OCI-LY3 (cell line): ENCODE measurements at regions not wholly inside any gene's neighbourhood (a gene's known extent, or its start where the extent isn't known, plus 50 kb on each side); places are given as distances from the start of the nearest gene placed in this dataset.
"Not testable (repeated sequence)": the region's sequence is repeated elsewhere in the genome, so short reads cannot be mapped to it uniquely, and the experiment has no call there.

ENCODE experiments used
- H2AFZ ChIP-seq: fragments of 200-600, 300-600 bp; shearing (Covaris generic); 2 replicates; pipeline ENCODE4 v1.6.0; 2014; ENCODE audit warnings: antibody characterized with exemption, low read depth, low read length
- H3K27ac ChIP-seq: fragments of 200-600, 300-600 bp; sonication (generic); 2 replicates; pipeline ENCODE4 v1.5.1; 2014; ENCODE audit warnings: mild to moderate bottlenecking, low read length, moderate library complexity, mixed read lengths
- H3K27me3 ChIP-seq: fragments of 200-600, 300-600 bp; sonication (generic); 2 replicates; pipeline ENCODE4 v1.6.1; 2014; ENCODE audit warnings: low read depth, low read length, mixed read lengths
- H3K36me3 ChIP-seq: fragments of 200-600, 300-600 bp; sonication (generic); replicated peaks from 2 replicates; pipeline ENCODE3; 2014; ENCODE audit warnings: low read depth, low read length, mixed read lengths
- H3K4me1 ChIP-seq: fragments of 300-600, 200-600 bp; sonication (generic); 2 replicates; pipeline ENCODE4 v1.6.1; 2014; ENCODE audit warnings: low read length, mixed read lengths
- H3K4me2 ChIP-seq: fragments of 200-600, 300-600 bp; sonication (generic); 2 replicates; pipeline ENCODE4 v1.6.1; 2014; ENCODE audit warnings: low read length, mixed read lengths
- H3K4me3 ChIP-seq: fragments of 300-600, 200-600 bp; sonication (generic); 2 replicates; pipeline ENCODE4 v1.5.1; 2014; ENCODE audit warnings: antibody characterized with exemption, mild to moderate bottlenecking, low read length, moderate library complexity
- H3K79me2 ChIP-seq: fragments of 300-600, 200-600 bp; shearing (Covaris generic); 2 replicates; pipeline ENCODE4 v1.6.1; 2014; ENCODE audit warnings: mild to moderate bottlenecking, low read length, mixed read lengths
- H3K9ac ChIP-seq: fragments of 300-600, 200-600 bp; shearing (Covaris generic); 2 replicates; pipeline ENCODE4 v1.6.0; 2014; ENCODE audit warnings: mild to moderate bottlenecking, low read length, moderate library complexity
- H3K9me3 ChIP-seq: fragments of 200-600, 300-600 bp; shearing (Covaris generic); 2 replicates; pipeline ENCODE4 v1.6.1; 2014; ENCODE audit warnings: low read length, mixed read lengths; ENCODE audit not compliant: insufficient read depth
- H4K20me1 ChIP-seq: fragments of 200-600, 300-600 bp; sonication (generic); 2 replicates; pipeline ENCODE4 v1.6.1; 2016; ENCODE audit warnings: low read length, mixed read lengths; ENCODE audit not compliant: insufficient read depth
- EZH2phosphoT487 ChIP-seq: fragments of 200-600 bp; shearing (Covaris generic); IDR thresholded peaks from 2 replicates; pipeline ENCODE4 v1.6.1; 2018; ENCODE audit warnings: antibody characterized with exemption, mixed run types, low read depth
- TF ChIP-seq, protein P1 (sequence below): fragments of 200-600, 300-600 bp; sonication (generic); IDR thresholded peaks from 2 replicates; pipeline ENCODE4 v1.5.1; 2014; ENCODE audit warnings: antibody characterized with exemption, low read length, low read depth

GRCh38 chr3:20442846-20443245, 256.8 kb upstream of the SGO1 start:
- no peaks in the 10 kb centered on the region for H3K4me1 ChIP-seq
- H3K9me3 ChIP-seq: no peaks in the 10 kb centered on the region
- H3K27me3 ChIP-seq: no peaks in the 10 kb centered on the region
- H3K36me3 ChIP-seq: no peaks in the 10 kb centered on the region
- H3K4me3 ChIP-seq: no peak overlapping the region
- no peak overlapping the region for H3K4me2 ChIP-seq
- H2AFZ ChIP-seq: no peak overlapping the region
- H3K9ac ChIP-seq: no peak overlapping the region
- TF ChIP-seq, protein P1, sequence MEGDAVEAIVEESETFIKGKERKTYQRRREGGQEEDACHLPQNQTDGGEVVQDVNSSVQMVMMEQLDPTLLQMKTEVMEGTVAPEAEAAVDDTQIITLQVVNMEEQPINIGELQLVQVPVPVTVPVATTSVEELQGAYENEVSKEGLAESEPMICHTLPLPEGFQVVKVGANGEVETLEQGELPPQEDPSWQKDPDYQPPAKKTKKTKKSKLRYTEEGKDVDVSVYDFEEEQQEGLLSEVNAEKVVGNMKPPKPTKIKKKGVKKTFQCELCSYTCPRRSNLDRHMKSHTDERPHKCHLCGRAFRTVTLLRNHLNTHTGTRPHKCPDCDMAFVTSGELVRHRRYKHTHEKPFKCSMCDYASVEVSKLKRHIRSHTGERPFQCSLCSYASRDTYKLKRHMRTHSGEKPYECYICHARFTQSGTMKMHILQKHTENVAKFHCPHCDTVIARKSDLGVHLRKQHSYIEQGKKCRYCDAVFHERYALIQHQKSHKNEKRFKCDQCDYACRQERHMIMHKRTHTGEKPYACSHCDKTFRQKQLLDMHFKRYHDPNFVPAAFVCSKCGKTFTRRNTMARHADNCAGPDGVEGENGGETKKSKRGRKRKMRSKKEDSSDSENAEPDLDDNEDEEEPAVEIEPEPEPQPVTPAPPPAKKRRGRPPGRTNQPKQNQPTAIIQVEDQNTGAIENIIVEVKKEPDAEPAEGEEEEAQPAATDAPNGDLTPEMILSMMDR: no peak
- no peak for TF ChIP-seq EZH2phosphoT487
- no peaks in the 10 kb centered on the region for H4K20me1 ChIP-seq
- no peak overlapping the region for H3K27ac ChIP-seq
- no peaks in the 10 kb centered on the region for H3K79me2 ChIP-seq

DNA sequence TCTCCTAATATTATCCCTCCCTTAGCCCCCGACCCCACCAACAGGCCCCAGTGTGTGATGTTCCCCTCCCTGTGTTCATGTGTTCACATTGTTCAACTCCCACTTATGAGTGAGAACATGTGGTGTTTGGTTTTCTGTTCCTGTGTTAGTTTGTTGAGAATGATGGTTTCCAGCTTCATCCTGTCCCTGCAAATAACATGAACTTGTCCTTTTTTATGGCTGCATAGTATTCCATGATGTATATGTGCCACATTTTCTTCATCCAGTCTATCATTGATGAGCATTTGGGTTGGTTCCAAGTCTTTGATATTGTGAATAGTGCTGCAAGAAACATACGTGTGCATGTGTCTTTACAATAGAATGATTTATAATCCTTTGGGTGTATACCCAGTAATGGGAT, 241.3 kb upstream of the SGO1 start:
- not testable (repeated sequence) for H3K9ac ChIP-seq, H3K4me1 ChIP-seq, H3K9me3 ChIP-seq, H3K79me2 ChIP-seq, H3K4me2 ChIP-seq, H3K4me3 ChIP-seq, H3K27me3 ChIP-seq, H4K20me1 ChIP-seq, H3K36me3 ChIP-seq, H3K27ac ChIP-seq, H2AFZ ChIP-seq

DNA sequence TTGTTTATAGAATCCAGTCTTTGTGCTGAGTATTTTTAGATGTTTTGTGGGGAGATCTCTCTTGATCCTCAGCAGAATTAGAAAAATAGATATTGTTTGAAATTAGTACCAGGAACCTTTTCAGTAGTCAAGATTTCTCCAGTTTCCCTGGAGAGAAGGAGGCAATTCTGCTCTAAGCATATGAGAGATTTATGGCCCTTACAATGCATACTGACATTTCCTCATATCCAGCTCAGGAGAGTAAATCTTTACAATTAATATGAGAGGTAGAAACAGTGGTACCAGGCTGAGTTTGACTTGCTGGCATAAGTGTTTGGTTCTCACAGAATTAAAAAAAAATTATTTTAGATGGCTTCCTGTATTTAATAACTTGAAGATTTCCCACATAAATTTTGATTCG, 239.1 kb upstream of the SGO1 start:
- no peaks in the 10 kb centered on the region for H3K36me3 ChIP-seq
- no peak overlapping the region for H3K9ac ChIP-seq
- H3K4me3 ChIP-seq: no peak overlapping the region
- H3K4me1 ChIP-seq: no peaks in the 10 kb centered on the region
- H3K27ac ChIP-seq: no peak overlapping the region
- TF ChIP-seq EZH2phosphoT487: no peak
- TF ChIP-seq, protein P1: no peak
- no peak overlapping the region for H3K4me2 ChIP-seq
- H3K79me2 ChIP-seq: no peaks in the 10 kb centered on the region
- H2AFZ ChIP-seq: no peak overlapping the region
- H4K20me1 ChIP-seq: no peaks in the 10 kb centered on the region
- H3K27me3 ChIP-seq: no peaks in the 10 kb centered on the region
- no peaks in the 10 kb centered on the region for H3K9me3 ChIP-seq

DNA sequence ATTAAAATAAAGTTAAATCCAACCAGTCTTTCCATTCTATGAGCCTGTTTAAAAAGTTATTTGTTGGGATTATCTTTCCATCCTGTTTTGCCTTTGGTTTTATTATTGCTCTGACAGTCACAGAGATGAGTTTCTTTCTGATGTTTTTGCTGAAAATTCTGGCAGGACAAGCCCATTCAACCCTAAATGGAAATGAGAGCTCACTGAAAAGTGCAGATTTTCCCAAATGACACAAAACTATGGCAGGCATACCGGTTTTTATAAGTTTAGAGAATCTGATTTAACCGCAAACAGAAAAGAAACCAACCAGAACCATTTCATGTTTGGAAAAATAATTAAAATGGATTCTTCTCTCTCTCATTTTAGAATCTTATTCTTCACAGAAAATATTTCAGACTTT, 238.1 kb upstream of the SGO1 start:
- Histone ChIP-seq H3K4me3 (no peak overlapping the region), H2AFZ (no peak overlapping the region), H3K27me3 (no peaks in the 10 kb centered on the region), H3K4me1 (no peaks in the 10 kb centered on the region), H4K20me1 (no peaks in the 10 kb centered on the region), H3K9me3 (no peaks in the 10 kb centered on the region), H3K36me3 (no peaks in the 10 kb centered on the region), H3K79me2 (no peaks in the 10 kb centered on the region), H3K9ac (no peak overlapping the region), H3K27ac (no peak overlapping the region), H3K4me2 (no peak overlapping the region)
- TF ChIP-seq, protein P1: no peak
- no peak for TF ChIP-seq EZH2phosphoT487

GRCh38 chr3:20422391-20422790, 236.4 kb upstream of the SGO1 start:
- no peak overlapping the region for H3K27ac ChIP-seq
- H2AFZ ChIP-seq: no peak overlapping the region
- no peaks in the 10 kb centered on the region for H3K36me3 ChIP-seq
- no peak overlapping the region for H3K4me2 ChIP-seq
- H3K27me3 ChIP-seq: no peaks in the 10 kb centered on the region
- no peaks in the 10 kb centered on the region for H4K20me1 ChIP-seq
- no peaks in the 10 kb centered on the region for H3K79me2 ChIP-seq
- no peaks in the 10 kb centered on the region for H3K4me1 ChIP-seq
- no peaks in the 10 kb centered on the region for H3K9me3 ChIP-seq
- no peak overlapping the region for H3K4me3 ChIP-seq
- H3K9ac ChIP-seq: no peak overlapping the region
- TF ChIP-seq, protein P1: no peak
- TF ChIP-seq EZH2phosphoT487: no peak
